SK-N-SH (cell line): ENCODE measurements at regions not wholly inside any gene's neighbourhood (a gene's known extent, or its start where the extent isn't known, plus 50 kb on each side); places are given as distances from the start of the nearest gene placed in this dataset.

Source experiments
- CTCF ChIA-PET: fragments of 300-600, 350-600 bp; formaldehyde crosslinking; extraction: SDS; loops from one replicate; lab custom pipeline; 2021; lab: Yijun Ruan, JAX
- POLR2A ChIA-PET: fragments of 350-600 bp; sonication (Branson Sonifier 250); formaldehyde crosslinking; extraction: SDS; loops from one replicate; lab custom pipeline; 2020; ENCODE audit warnings: antibody characterized with exemption, inconsistent platforms; lab: Yijun Ruan, JAX
- DNase-seq: peaks from one replicate; pipeline ENCODE4 v3.0.0; 2012
- H2AFZ ChIP-seq: fragments of 200-600 bp; sonication (generic); 2 replicates; pipeline ENCODE4 v1.8.1; 2016; ENCODE audit warnings: antibody characterized with exemption, mild to moderate bottlenecking, low read depth
- H3F3A ChIP-seq: fragments of 200-600 bp; sonication (generic); replicated peaks from 2 replicates; pipeline ENCODE3; 2016; ENCODE audit warnings: antibody characterized with exemption, mild to moderate bottlenecking; ENCODE audit not compliant: insufficient read depth
- H3K27ac ChIP-seq, 2 experiments: fragments of 200-500 bp in 1 of 2; fragments of 200-600 bp in 1 of 2; sonication (Bioruptor generic) in 1 of 2; sonication (generic), shearing (Covaris generic) in 1 of 2; 2 replicates each; pipeline versions ENCODE4 v1.5.1 to v1.6.1; 2014 to 2016; ENCODE audit warnings: low read depth in 2 of 2, inconsistent platforms in 1 of 2, low read length in 1 of 2, mild to moderate bottlenecking in 1 of 2, mixed read lengths in 1 of 2
- H3K27me3 ChIP-seq: fragments of 200-600 bp; sonication (generic), shearing (Covaris generic); 2 replicates; pipeline ENCODE4 v1.6.1; 2016; ENCODE audit warnings: mixed run types; ENCODE audit not compliant: insufficient read depth
- H3K36me3 ChIP-seq, 2 experiments: fragments of 200-500 bp in 1 of 2; fragments of 200-600 bp in 1 of 2; sonication (Bioruptor generic) in 1 of 2; sonication (generic) in 1 of 2; replicated peaks in 1 of 2; 2 replicates each; pipeline versions ENCODE3 to v1.5.1; 2014 to 2016; ENCODE audit warnings: low read length in 1 of 2, mild to moderate bottlenecking in 1 of 2; ENCODE audit not compliant: insufficient read depth in 2 of 2, control insufficient read depth in 1 of 2
- H3K4me1 ChIP-seq, 2 experiments: fragments of 200-500 bp in 1 of 2; fragments of 200-600 bp in 1 of 2; sonication (Bioruptor generic) in 1 of 2; sonication (generic), shearing (Covaris generic) in 1 of 2; 2 replicates each; pipeline versions ENCODE4 v1.5.1 to v1.6.1; 2014 to 2016; ENCODE audit warnings: low read depth in 1 of 2, low read length in 1 of 2, mixed run types in 1 of 2; ENCODE audit not compliant: insufficient read depth in 2 of 2, control insufficient read depth in 1 of 2
- H3K4me2 ChIP-seq: fragments of 200-600 bp; sonication (generic), shearing (Covaris generic); 2 replicates; pipeline ENCODE4 v1.6.1; 2017; ENCODE audit warnings: mixed run types
- H3K4me3 ChIP-seq, 2 experiments: fragments of 200-500 bp in 1 of 2; fragments of 200-600 bp in 1 of 2; sonication (Bioruptor generic) in 1 of 2; sonication (generic), shearing (Covaris generic) in 1 of 2; 2 replicates each; pipeline versions ENCODE4 v1.5.1 to v1.8.1; 2014 to 2016; ENCODE audit warnings: low read depth in 2 of 2, inconsistent platforms in 1 of 2, low read length in 1 of 2, mild to moderate bottlenecking in 1 of 2, mixed read lengths in 1 of 2, moderate library complexity in 1 of 2
- H3K79me2 ChIP-seq: fragments of 200-600 bp; sonication (generic); 2 replicates; pipeline ENCODE4 v1.8.1; 2017; ENCODE audit warnings: mild to moderate bottlenecking; ENCODE audit not compliant: insufficient read depth
- H3K9ac ChIP-seq: fragments of 200-600 bp; sonication (generic); 2 replicates; pipeline ENCODE4 v1.6.1; 2017; ENCODE audit warnings: mixed run types
- H3K9me2 ChIP-seq: fragments of 200-600 bp; sonication (generic); 2 replicates; pipeline ENCODE4 v1.6.1; 2017; ENCODE audit warnings: mixed run types
- H3K9me3 ChIP-seq: fragments of 200-600 bp; sonication (generic); 2 replicates; pipeline ENCODE4 v1.6.1; 2017; ENCODE audit warnings: mixed run types, mild to moderate bottlenecking, moderate library complexity
- H4K20me1 ChIP-seq: fragments of 200-600 bp; sonication (generic); 2 replicates; pipeline ENCODE4 v1.6.1; 2017; ENCODE audit warnings: mild to moderate bottlenecking, mixed run types; ENCODE audit not compliant: insufficient read depth
- CHD2 ChIP-seq: fragments of 150-350 bp; IDR thresholded peaks from 2 replicates; pipeline ENCODE4 v1.6.1; 2018; ENCODE audit warnings: low read length; ENCODE audit not compliant: partially characterized antibody
- EZH2phosphoT487 ChIP-seq: fragments of 200-600 bp; sonication (generic); IDR thresholded peaks from 2 replicates; pipeline ENCODE4 v1.6.1; 2017; ENCODE audit warnings: low read depth, mixed run types, mild to moderate bottlenecking, antibody characterized with exemption, moderate library complexity, borderline replicate concordance
- FOSL2 ChIP-seq: IDR thresholded peaks from 2 replicates; pipeline ENCODE4 v1.4.0; 2012; ENCODE audit warnings: low read depth, mild to moderate bottlenecking, moderate library complexity, borderline replicate concordance
- FOXM1 ChIP-seq: IDR thresholded peaks from 2 replicates; pipeline ENCODE4 v1.4.0; 2012; ENCODE audit warnings: low read depth, mild to moderate bottlenecking
- GABPA ChIP-seq: IDR thresholded peaks from 2 replicates; pipeline ENCODE4 v1.4.0; 2012; ENCODE audit warnings: low read depth, mild to moderate bottlenecking
- MAX ChIP-seq: IDR thresholded peaks from 2 replicates; pipeline ENCODE4 v1.4.0; 2012; ENCODE audit warnings: low read depth
- MEF2A ChIP-seq: IDR thresholded peaks from 2 replicates; pipeline ENCODE4 v1.4.0; 2012; ENCODE audit warnings: low read depth, borderline replicate concordance
- MXI1 ChIP-seq: IDR thresholded peaks from 2 replicates; pipeline ENCODE4 v1.6.1; 2012; ENCODE audit warnings: mild to moderate bottlenecking, low read depth, low read length, improper control_type of control experiment
- NRF1 ChIP-seq: IDR thresholded peaks from 2 replicates; pipeline ENCODE4 v1.6.1; 2012; ENCODE audit warnings: low read depth, mild to moderate bottlenecking, low read length
- REST ChIP-seq: IDR thresholded peaks from 2 replicates; pipeline ENCODE4 v1.6.1; 2012; ENCODE audit warnings: mild to moderate bottlenecking, low read depth, low read length, moderate library complexity
- RFX5 ChIP-seq: IDR thresholded peaks from 2 replicates; pipeline ENCODE4 v1.6.1; 2012; ENCODE audit warnings: mild to moderate bottlenecking, improper control_type of control experiment, low read length
- RXRA ChIP-seq: IDR thresholded peaks from 2 replicates; pipeline ENCODE4 v1.4.0; 2012; ENCODE audit warnings: low read depth, mild to moderate bottlenecking, borderline replicate concordance
- SIN3A ChIP-seq: IDR thresholded peaks from 2 replicates; pipeline ENCODE4 v1.6.1; 2012; ENCODE audit warnings: low read depth, mild to moderate bottlenecking, low read length, moderate library complexity, borderline replicate concordance
- SMC3 ChIP-seq: IDR thresholded peaks from 2 replicates; pipeline ENCODE4 v1.6.1; 2012; ENCODE audit warnings: low read depth, low read length, improper control_type of control experiment
- TAF1 ChIP-seq: IDR thresholded peaks from 2 replicates; pipeline ENCODE4 v1.6.1; 2012; ENCODE audit warnings: low read depth, mild to moderate bottlenecking, low read length, moderate library complexity, borderline replicate concordance
- TCF12 ChIP-seq: IDR thresholded peaks from 2 replicates; pipeline ENCODE4 v1.4.0; 2012
- TEAD4 ChIP-seq: IDR thresholded peaks from 2 replicates; pipeline ENCODE4 v1.4.0; 2012; ENCODE audit warnings: mild to moderate bottlenecking, borderline replicate concordance; ENCODE audit not compliant: insufficient read depth
- USF2 ChIP-seq: fragments of 150-350 bp; IDR thresholded peaks from 2 replicates; pipeline ENCODE4 v1.6.1; 2017; ENCODE audit warnings: antibody characterized with exemption, low read length, low read depth, borderline replicate concordance
- YY1 ChIP-seq: IDR thresholded peaks from 2 replicates; pipeline ENCODE4 v1.4.0; 2012; ENCODE audit warnings: low read depth, mild to moderate bottlenecking
- WGBS: methylation state at CpG from one replicate; pipeline ENCODE4 v1.1.6; 2017; ENCODE audit warnings: low lambda C conversion rate; 5-methylcytosine and 5-hydroxymethylcytosine counted together
- TF ChIP-seq, protein P1 (sequence below): IDR thresholded peaks from 2 replicates; pipeline ENCODE4; 2012

DNA sequence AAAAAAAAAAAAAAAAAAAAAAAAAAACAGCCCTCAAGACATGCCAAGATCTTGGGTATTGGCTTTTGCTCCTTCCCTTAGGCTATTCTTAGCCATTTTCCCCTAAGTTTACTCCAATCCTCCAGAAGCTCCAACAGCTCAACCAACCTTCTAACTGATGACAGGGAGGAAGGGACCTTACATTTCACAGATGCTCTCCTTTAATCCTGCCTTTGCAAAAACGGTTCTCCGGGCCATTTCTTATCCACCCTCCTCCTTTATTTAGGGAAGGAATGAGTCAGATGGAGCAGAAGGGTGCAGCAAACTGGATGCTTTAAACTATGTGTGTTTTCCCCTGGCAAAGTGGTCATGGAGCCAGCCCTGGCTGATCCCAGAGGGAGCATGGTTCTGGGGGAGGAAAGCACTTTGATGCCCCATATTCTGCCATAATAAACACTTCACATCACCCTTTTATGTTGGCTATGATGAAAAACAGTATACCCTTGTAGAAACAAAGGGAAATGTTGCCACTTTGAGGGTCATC lies 369.4 kb upstream of the DMAC1 start (continued):
- TF ChIP-seq REST (no peak), GABPA (no peak), FOSL2 (no peak), USF2 (no peak), SMC3 (no peak), TCF12 (no peak)

DNA sequence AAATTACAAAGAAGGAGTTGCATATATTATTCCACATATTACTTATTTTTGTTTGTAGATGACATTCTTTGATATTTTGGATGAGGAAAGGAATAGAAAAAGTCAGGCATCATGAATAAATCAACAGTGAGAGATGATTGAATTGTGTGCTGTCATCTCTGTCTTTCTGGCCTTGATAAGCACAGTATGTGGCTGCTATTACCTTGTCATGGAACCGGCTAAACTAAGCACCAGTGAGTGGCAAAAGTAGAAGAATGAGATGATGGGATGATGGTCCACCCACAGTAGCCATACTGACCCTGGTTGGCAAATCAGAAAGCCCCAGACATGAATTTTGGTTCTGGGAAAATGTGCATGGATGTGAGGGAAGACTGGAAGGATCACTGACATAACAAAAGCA lies 361.2 kb upstream of the DMAC1 start:
- Histone ChIP-seq H4K20me1 (no peaks in the 10 kb centered on the region), H3K79me2 (no peaks in the 10 kb centered on the region), H3K27me3 (no peaks in the 10 kb centered on the region), H3K9ac (no peak overlapping the region), H3K4me2 (no peak overlapping the region), H3K4me1 (no peaks in the 10 kb centered on the region), H3F3A (no peaks in the 10 kb centered on the region), H3K36me3 (no peaks in the 10 kb centered on the region), H2AFZ (no peak overlapping the region), H3K9me2 (no peaks in the 10 kb centered on the region), H3K27ac (no peak overlapping the region), H3K4me3 (no peak overlapping the region), H3K9me3 (no peaks in the 10 kb centered on the region)
- ChIA-PET POLR2A (no interaction called here), CTCF (no interaction called here)
- WGBS: 21% methylated on average over 1 of the region's 1 CpG
- no peak for DNase-seq
- no peak for TF ChIP-seq TEAD4
- TF ChIP-seq FOXM1: no peak
- no peak for TF ChIP-seq EZH2phosphoT487
- no peak for TF ChIP-seq NRF1
- no peak for TF ChIP-seq SIN3A
- no peak for TF ChIP-seq MAX
- no peak for TF ChIP-seq TAF1
- no peak for TF ChIP-seq MEF2A
- TF ChIP-seq, protein P1, sequence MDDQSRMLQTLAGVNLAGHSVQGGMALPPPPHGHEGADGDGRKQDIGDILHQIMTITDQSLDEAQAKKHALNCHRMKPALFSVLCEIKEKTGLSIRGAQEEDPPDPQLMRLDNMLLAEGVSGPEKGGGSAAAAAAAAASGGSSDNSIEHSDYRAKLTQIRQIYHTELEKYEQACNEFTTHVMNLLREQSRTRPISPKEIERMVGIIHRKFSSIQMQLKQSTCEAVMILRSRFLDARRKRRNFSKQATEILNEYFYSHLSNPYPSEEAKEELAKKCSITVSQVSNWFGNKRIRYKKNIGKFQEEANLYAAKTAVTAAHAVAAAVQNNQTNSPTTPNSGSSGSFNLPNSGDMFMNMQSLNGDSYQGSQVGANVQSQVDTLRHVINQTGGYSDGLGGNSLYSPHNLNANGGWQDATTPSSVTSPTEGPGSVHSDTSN: no peak
- no peak for TF ChIP-seq SMC3
- no peak for TF ChIP-seq RFX5
- no peak for TF ChIP-seq YY1
- no peak for TF ChIP-seq CHD2
- no peak for TF ChIP-seq GABPA
- TF ChIP-seq MXI1: no peak
- TF ChIP-seq RXRA: no peak
